ENCODE measurements at regions not wholly inside any gene's neighbourhood (a gene's known extent, or its start where the extent isn't known, plus 50 kb on each side); places are given as distances from the start of the nearest gene placed in this dataset.

GRCh38 chr3:70752051-70752450, 439.6 kb upstream of the MDFIC2 start:
- TF ChIP-seq, protein P1, sequence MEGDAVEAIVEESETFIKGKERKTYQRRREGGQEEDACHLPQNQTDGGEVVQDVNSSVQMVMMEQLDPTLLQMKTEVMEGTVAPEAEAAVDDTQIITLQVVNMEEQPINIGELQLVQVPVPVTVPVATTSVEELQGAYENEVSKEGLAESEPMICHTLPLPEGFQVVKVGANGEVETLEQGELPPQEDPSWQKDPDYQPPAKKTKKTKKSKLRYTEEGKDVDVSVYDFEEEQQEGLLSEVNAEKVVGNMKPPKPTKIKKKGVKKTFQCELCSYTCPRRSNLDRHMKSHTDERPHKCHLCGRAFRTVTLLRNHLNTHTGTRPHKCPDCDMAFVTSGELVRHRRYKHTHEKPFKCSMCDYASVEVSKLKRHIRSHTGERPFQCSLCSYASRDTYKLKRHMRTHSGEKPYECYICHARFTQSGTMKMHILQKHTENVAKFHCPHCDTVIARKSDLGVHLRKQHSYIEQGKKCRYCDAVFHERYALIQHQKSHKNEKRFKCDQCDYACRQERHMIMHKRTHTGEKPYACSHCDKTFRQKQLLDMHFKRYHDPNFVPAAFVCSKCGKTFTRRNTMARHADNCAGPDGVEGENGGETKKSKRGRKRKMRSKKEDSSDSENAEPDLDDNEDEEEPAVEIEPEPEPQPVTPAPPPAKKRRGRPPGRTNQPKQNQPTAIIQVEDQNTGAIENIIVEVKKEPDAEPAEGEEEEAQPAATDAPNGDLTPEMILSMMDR (IDR thresholded peaks at IDR 0.05; ENCODE audit: poor library complexity, severe bottlenecking) = no peak
- no peaks in the 10 kb centered on the region for H3K36me3 ChIP-seq (ENCODE audit: low read depth)
- ATAC-seq (ENCODE audit: low read depth) (no peak), DNase-seq (ENCODE audit: low spot score) (no peak)
- H3K4me1 ChIP-seq (ENCODE audit: insufficient read depth, poor library complexity, severe bottlenecking) = no peaks in the 10 kb centered on the region
- no peaks in the 10 kb centered on the region for H3K9me3 ChIP-seq (ENCODE audit: severe bottlenecking)
- no peak overlapping the region for H3K27ac ChIP-seq (ENCODE audit: poor library complexity, severe bottlenecking)
- H3K4me3 ChIP-seq (ENCODE audit: severe bottlenecking) = no peak overlapping the region
- no peaks in the 10 kb centered on the region for H3K27me3 ChIP-seq (ENCODE audit: insufficient read depth, poor library complexity, severe bottlenecking)

DNA sequence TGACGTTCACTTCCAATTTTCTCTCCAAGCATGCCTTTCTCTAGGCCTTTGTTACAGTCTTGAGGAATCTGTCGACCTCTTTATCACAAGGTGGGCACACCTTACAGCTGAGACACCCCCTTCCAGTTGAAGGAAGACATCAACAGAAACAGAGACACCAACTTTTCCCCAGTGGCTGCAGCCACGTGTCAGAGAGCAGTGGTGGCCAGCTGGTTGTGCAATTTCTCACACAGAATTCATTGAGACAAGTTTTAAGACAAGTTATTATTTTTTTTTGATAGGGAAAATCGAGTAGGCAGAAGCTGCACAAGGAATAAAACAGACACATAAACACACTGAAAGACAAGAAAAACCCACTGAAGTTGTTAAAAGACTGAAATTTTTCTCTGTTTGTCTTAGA, 436.7 kb upstream of the MDFIC2 start:
- Histone ChIP-seq H3K4me3 (ENCODE audit: severe bottlenecking) (no peak overlapping the region), H3K36me3 (ENCODE audit: low read depth) (no peaks in the 10 kb centered on the region), H3K27ac (ENCODE audit: poor library complexity, severe bottlenecking) (no peak overlapping the region), H3K9me3 (ENCODE audit: severe bottlenecking) (no peaks in the 10 kb centered on the region), H3K27me3 (ENCODE audit: insufficient read depth, poor library complexity, severe bottlenecking) (no peaks in the 10 kb centered on the region), H3K4me1 (ENCODE audit: insufficient read depth, poor library complexity, severe bottlenecking) (no peaks in the 10 kb centered on the region)
- TF ChIP-seq, protein P1 (IDR thresholded peaks at IDR 0.05; ENCODE audit: poor library complexity, severe bottlenecking) = no peak
- no peak for DNase-seq (ENCODE audit: low spot score)
- no peak for ATAC-seq (ENCODE audit: low read depth)

DNA sequence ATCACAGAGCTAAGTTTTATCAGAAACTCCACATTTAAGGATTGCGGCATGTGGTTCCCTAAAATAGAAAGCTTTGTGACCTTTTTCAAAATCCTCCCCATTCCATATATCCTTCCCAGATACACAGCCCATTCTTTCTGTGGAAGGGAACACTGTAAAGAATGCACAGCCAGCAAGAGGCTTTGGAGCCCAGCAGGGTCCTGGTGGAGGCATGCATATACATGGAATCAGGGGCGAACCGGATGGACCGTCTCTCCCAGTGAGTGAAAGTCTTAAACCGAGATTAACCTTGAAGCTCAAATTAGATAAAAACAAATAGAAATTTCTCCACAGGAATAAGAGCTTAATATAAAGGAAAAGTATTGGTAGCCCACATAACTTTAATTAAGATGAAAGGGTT, 436.2 kb upstream of the MDFIC2 start:
- Histone ChIP-seq H3K36me3 (ENCODE audit: low read depth) (no peaks in the 10 kb centered on the region), H3K4me1 (ENCODE audit: insufficient read depth, poor library complexity, severe bottlenecking) (no peaks in the 10 kb centered on the region), H3K27me3 (ENCODE audit: insufficient read depth, poor library complexity, severe bottlenecking) (no peaks in the 10 kb centered on the region), H3K4me3 (ENCODE audit: severe bottlenecking) (no peak overlapping the region), H3K9me3 (ENCODE audit: severe bottlenecking) (no peaks in the 10 kb centered on the region), H3K27ac (ENCODE audit: poor library complexity, severe bottlenecking) (no peak overlapping the region)
- no peak for ATAC-seq (ENCODE audit: low read depth)
- TF ChIP-seq, protein P1 (IDR thresholded peaks at IDR 0.05; ENCODE audit: poor library complexity, severe bottlenecking) = no peak
- no peak for DNase-seq (ENCODE audit: low spot score)

- Histone ChIP-seq H3K27ac (ENCODE audit: poor library complexity, severe bottlenecking) (no peak overlapping the region), H3K4me1 (ENCODE audit: insufficient read depth, poor library complexity, severe bottlenecking) (no peaks in the 10 kb centered on the region), H3K27me3 (ENCODE audit: insufficient read depth, poor library complexity, severe bottlenecking) (no peaks in the 10 kb centered on the region), H3K36me3 (ENCODE audit: low read depth) (no peaks in the 10 kb centered on the region), H3K4me3 (ENCODE audit: severe bottlenecking) (no peak overlapping the region), H3K9me3 (ENCODE audit: severe bottlenecking) (no peaks in the 10 kb centered on the region)
- ATAC-seq (ENCODE audit: low read depth) = no peak
- TF ChIP-seq, protein P1 (IDR thresholded peaks at IDR 0.05; ENCODE audit: poor library complexity, severe bottlenecking) = no peak
- no peak for DNase-seq (ENCODE audit: low spot score)
These were observed 435.4 kb upstream of the MDFIC2 start for GRCh38 chr3:70747847-70748246.

DNA sequence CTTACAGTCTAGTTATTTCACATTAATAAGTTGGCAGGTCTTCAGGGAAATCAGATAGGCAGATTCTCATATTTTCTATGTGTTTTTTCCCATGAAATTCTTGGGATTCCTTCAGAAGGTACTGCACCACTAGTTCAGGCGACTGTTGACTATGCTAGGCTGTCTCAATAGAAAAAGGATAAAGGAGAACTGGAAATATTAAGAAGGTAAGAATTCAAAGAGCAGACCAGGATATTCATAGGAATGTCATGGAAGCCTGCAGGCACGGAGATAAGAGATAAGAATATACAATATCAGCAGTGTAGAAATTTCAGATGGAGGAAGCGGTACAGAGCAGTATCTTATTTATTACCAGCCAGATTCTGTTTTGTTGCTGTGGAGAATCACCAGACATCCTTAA, 432.1 kb upstream of the MDFIC2 start:
- H3K9me3 ChIP-seq (ENCODE audit: severe bottlenecking) = no peaks in the 10 kb centered on the region
- no peaks in the 10 kb centered on the region for H3K27me3 ChIP-seq (ENCODE audit: insufficient read depth, poor library complexity, severe bottlenecking)
- no peak for DNase-seq (ENCODE audit: low spot score)
- ATAC-seq (ENCODE audit: low read depth) = no peak
- TF ChIP-seq, protein P1 (IDR thresholded peaks at IDR 0.05; ENCODE audit: poor library complexity, severe bottlenecking) = no peak
- H3K27ac ChIP-seq (ENCODE audit: poor library complexity, severe bottlenecking) = no peak overlapping the region
- H3K4me3 ChIP-seq (ENCODE audit: severe bottlenecking) = no peak overlapping the region
- no peaks in the 10 kb centered on the region for H3K36me3 ChIP-seq (ENCODE audit: low read depth)
- H3K4me1 ChIP-seq (ENCODE audit: insufficient read depth, poor library complexity, severe bottlenecking) = no peaks in the 10 kb centered on the region

Data from RWPE2 (cell line).